HuH-7.5 (cell line): ENCODE measurements at regions not wholly inside any gene's neighbourhood (a gene's known extent, or its start where the extent isn't known, plus 50 kb on each side); places are given as distances from the start of the nearest gene placed in this dataset.
"Not testable (repeated sequence)": the region's sequence is repeated elsewhere in the genome, so short reads cannot be mapped to it uniquely, and the experiment has no call there.

Experiments
- DNase-seq: peaks from one replicate; pipeline ENCODE4 v3.0.0; 2011; ENCODE audit warnings: low spot score

GRCh38 chr4:164096766-164097518, 602.5 kb downstream of the TMA16 start:
- DNase-seq: no peak

- not testable (repeated sequence) for DNase-seq
Observed at GRCh38 chr4:164100741-164101365, 606.4 kb downstream of the TMA16 start.

GRCh38 chr4:164108971-164109370, 614.5 kb downstream of the TMA16 start:
- no peak for DNase-seq

- DNase-seq: no peak
Observed at GRCh38 chr4:164109503-164109902, 615.0 kb downstream of the TMA16 start.

- no peak for DNase-seq
Observed at GRCh38 chr4:164115236-164115635, 620.7 kb downstream of the TMA16 start.

GRCh38 chr4:164116286-164116685, 621.8 kb downstream of the TMA16 start:
- no peak for DNase-seq

GRCh38 chr4:164134388-164134787, 619.5 kb upstream of the SMIM31 start:
- DNase-seq: no peak

- DNase-seq: no peak
Observed at GRCh38 chr4:164136180-164136616, 617.7 kb upstream of the SMIM31 start.

- no peak for DNase-seq
Observed at GRCh38 chr4:164138521-164138920, 615.4 kb upstream of the SMIM31 start.

GRCh38 chr4:164139291-164139690, 614.6 kb upstream of the SMIM31 start:
- no peak for DNase-seq

GRCh38 chr4:164141755-164142375, 612.1 kb upstream of the SMIM31 start:
- DNase-seq: not testable (repeated sequence)

GRCh38 chr4:164154416-164154815, 599.5 kb upstream of the SMIM31 start:
- DNase-seq: no peak

- DNase-seq: no peak
Observed at GRCh38 chr4:164169591-164169990, 584.3 kb upstream of the SMIM31 start.

GRCh38 chr4:164177153-164177552, 576.8 kb upstream of the SMIM31 start:
- DNase-seq: no peak

GRCh38 chr4:164177753-164178152, 576.2 kb upstream of the SMIM31 start:
- DNase-seq: no peak

- no peak for DNase-seq
Observed at GRCh38 chr4:164188236-164188635, 565.7 kb upstream of the SMIM31 start.

GRCh38 chr4:164192844-164193243, 561.1 kb upstream of the SMIM31 start:
- no peak for DNase-seq

- DNase-seq: no peak
Observed at GRCh38 chr4:164193676-164194075, 560.3 kb upstream of the SMIM31 start.

GRCh38 chr4:164197556-164197955, 556.4 kb upstream of the SMIM31 start:
- DNase-seq: no peak

GRCh38 chr4:164203476-164203875, 550.5 kb upstream of the SMIM31 start:
- DNase-seq: no peak

- no peak for DNase-seq
Observed at GRCh38 chr4:164204434-164204833, 549.5 kb upstream of the SMIM31 start.

- DNase-seq: no peak
Observed at GRCh38 chr4:164207460-164207859, 546.5 kb upstream of the SMIM31 start.

- no peak for DNase-seq
Observed at GRCh38 chr4:164210377-164210776, 543.6 kb upstream of the SMIM31 start.
